ENCODE measurements at regions not wholly inside any gene's neighbourhood (a gene's known extent, or its start where the extent isn't known, plus 50 kb on each side); places are given as distances from the start of the nearest gene placed in this dataset.

GRCh38 chr12:94892544-94893267 is 110.8 kb downstream of the NDUFA12 start:
- no peak for TF ChIP-seq RCOR1 (IDR thresholded peaks at IDR 0.05; ENCODE audit: low read length)
- TF ChIP-seq MAX (IDR thresholded peaks at IDR 0.05; ENCODE audit: low read depth), result no peak
- no peak for TF ChIP-seq CTCF (IDR thresholded peaks at IDR 0.05)
- no peak for TF ChIP-seq POLR2AphosphoS5 (IDR thresholded peaks at IDR 0.05; ENCODE audit: low read depth, low read length)
- no peak for TF ChIP-seq CHD2 (IDR thresholded peaks at IDR 0.05; ENCODE audit: low read length, partially characterized antibody)

Data from SK-N-SH (cell line).